ENCODE measurements at regions not wholly inside any gene's neighbourhood (a gene's known extent, or its start where the extent isn't known, plus 50 kb on each side); places are given as distances from the start of the nearest gene placed in this dataset.

DNA sequence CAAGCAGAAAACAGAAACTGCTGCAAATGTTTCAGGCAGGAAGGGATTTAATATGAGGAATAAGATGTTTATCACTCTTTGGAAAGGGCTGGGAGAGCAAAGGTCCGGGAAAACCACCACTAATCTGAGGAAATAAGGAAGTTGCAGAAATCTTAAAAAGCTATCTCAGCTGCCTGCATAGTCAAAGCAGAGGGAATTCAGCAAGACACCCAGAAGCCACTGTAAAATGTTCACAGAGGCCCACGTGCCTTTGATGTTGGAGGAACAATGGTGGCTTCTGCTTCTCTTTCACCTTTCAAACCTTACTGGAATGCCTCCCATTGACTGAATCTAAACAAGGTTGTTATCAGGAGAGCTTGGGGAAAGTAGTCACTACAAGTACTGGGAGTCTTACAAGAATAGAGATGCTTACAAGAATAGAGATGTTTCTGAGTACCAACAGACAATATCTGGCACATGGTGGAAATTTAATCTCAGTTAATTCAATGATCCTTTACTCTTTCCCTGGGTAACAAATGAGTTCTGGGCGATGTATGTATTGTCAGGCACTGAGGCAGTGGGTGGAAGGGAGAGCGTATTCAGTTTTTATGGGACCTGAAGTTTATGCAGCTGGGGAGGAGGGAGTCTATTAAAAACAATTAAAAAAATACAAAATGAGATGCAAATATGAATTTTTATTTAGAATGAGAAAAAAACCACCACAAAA lies 56.1 kb upstream of the MED13 start:
- no peaks in the 10 kb centered on the region for H3K9me3 Mint-ChIP-seq
- Histone ChIP-seq H3K9me2 (ENCODE audit: insufficient read depth) (no peaks in the 10 kb centered on the region), H3K4me1 (ENCODE audit: insufficient read depth) (no peaks in the 10 kb centered on the region), H3K79me2 (replicated peaks; ENCODE audit: insufficient read depth) (no peaks in the 10 kb centered on the region), H2AFZ (peak overlapping the region; percentile 79), H3F3A (replicated peaks; ENCODE audit: low read depth) (no peaks in the 10 kb centered on the region), H3K36me3 (ENCODE audit: insufficient read depth) (no peaks in the 10 kb centered on the region), H3K27me3 (ENCODE audit: insufficient read depth) (no peaks in the 10 kb centered on the region), H4K20me1 (replicated peaks; ENCODE audit: insufficient read depth) (no peaks in the 10 kb centered on the region), H3K4me2 (no peak overlapping the region), H3K27ac (ENCODE audit: low read depth) (no peak overlapping the region), H3K4me3 (no peak overlapping the region)
- ATAC-seq (peak; percentile 62), DNase-seq (ENCODE audit: low spot score) (peak; percentile 40)
- TF ChIP-seq, protein P1, sequence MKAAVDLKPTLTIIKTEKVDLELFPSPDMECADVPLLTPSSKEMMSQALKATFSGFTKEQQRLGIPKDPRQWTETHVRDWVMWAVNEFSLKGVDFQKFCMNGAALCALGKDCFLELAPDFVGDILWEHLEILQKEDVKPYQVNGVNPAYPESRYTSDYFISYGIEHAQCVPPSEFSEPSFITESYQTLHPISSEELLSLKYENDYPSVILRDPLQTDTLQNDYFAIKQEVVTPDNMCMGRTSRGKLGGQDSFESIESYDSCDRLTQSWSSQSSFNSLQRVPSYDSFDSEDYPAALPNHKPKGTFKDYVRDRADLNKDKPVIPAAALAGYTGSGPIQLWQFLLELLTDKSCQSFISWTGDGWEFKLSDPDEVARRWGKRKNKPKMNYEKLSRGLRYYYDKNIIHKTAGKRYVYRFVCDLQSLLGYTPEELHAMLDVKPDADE (IDR thresholded peaks at IDR 0.05), result no peak
- TF ChIP-seq NANOG (IDR thresholded peaks at IDR 0.05; ENCODE audit: borderline replicate concordance), result no peak
- no peak for TF ChIP-seq ZNF331 (CRISPR knock-in tag; IDR thresholded peaks at IDR 0.05; ENCODE audit: low read depth)
- TF ChIP-seq, protein P2, sequence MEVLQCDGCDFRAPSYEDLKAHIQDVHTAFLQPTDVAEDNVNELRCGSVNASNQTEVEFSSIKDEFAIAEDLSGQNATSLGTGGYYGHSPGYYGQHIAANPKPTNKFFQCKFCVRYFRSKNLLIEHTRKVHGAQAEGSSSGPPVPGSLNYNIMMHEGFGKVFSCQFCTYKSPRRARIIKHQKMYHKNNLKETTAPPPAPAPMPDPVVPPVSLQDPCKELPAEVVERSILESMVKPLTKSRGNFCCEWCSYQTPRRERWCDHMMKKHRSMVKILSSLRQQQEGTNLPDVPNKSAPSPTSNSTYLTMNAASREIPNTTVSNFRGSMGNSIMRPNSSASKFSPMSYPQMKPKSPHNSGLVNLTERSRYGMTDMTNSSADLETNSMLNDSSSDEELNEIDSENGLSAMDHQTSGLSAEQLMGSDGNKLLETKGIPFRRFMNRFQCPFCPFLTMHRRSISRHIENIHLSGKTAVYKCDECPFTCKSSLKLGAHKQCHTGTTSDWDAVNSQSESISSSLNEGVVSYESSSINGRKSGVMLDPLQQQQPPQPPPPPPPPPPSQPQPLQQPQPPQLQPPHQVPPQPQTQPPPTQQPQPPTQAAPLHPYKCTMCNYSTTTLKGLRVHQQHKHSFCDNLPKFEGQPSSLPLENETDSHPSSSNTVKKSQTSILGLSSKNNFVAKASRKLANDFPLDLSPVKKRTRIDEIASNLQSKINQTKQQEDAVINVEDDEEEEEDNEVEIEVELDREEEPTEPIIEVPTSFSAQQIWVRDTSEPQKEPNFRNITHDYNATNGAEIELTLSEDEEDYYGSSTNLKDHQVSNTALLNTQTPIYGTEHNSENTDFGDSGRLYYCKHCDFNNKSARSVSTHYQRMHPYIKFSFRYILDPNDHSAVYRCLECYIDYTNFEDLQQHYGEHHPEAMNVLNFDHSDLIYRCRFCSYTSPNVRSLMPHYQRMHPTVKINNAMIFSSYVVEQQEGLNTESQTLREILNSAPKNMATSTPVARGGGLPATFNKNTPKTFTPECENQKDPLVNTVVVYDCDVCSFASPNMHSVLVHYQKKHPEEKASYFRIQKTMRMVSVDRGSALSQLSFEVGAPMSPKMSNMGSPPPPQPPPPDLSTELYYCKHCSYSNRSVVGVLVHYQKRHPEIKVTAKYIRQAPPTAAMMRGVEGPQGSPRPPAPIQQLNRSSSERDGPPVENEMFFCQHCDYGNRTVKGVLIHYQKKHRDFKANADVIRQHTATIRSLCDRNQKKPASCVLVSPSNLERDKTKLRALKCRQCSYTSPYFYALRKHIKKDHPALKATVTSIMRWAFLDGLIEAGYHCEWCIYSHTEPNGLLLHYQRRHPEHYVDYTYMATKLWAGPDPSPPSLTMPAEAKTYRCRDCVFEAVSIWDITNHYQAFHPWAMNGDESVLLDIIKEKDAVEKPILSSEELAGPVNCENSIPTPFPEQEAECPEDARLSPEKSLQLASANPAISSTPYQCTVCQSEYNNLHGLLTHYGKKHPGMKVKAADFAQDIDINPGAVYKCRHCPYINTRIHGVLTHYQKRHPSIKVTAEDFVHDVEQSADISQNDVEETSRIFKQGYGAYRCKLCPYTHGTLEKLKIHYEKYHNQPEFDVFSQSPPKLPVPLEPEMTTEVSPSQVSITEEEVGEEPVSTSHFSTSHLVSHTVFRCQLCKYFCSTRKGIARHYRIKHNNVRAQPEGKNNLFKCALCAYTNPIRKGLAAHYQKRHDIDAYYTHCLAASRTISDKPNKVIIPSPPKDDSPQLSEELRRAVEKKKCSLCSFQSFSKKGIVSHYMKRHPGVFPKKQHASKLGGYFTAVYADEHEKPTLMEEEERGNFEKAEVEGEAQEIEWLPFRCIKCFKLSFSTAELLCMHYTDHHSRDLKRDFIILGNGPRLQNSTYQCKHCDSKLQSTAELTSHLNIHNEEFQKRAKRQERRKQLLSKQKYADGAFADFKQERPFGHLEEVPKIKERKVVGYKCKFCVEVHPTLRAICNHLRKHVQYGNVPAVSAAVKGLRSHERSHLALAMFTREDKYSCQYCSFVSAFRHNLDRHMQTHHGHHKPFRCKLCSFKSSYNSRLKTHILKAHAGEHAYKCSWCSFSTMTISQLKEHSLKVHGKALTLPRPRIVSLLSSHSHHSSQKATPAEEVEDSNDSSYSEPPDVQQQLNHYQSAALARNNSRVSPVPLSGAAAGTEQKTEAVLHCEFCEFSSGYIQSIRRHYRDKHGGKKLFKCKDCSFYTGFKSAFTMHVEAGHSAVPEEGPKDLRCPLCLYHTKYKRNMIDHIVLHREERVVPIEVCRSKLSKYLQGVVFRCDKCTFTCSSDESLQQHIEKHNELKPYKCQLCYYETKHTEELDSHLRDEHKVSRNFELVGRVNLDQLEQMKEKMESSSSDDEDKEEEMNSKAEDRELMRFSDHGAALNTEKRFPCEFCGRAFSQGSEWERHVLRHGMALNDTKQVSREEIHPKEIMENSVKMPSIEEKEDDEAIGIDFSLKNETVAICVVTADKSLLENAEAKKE (CRISPR knock-in tag; IDR thresholded peaks at IDR 0.05), result no peak
- TF ChIP-seq EZH2 (IDR thresholded peaks at IDR 0.05; ENCODE audit: low read depth, unreplicated experiment), result no peak
- no peak for TF ChIP-seq CREB1 (CRISPR knock-in tag; IDR thresholded peaks at IDR 0.05; ENCODE audit: low read depth)
- TF ChIP-seq EZH2phosphoT487 (IDR thresholded peaks at IDR 0.05; ENCODE audit: unreplicated experiment), result no peak
- no peak for TF ChIP-seq POLR2AphosphoS5 (IDR thresholded peaks at IDR 0.05; ENCODE audit: low read depth)
- TF ChIP-seq JUNB (IDR thresholded peaks at IDR 0.05; ENCODE audit: unreplicated experiment), result no peak
- TF ChIP-seq, protein P3, sequence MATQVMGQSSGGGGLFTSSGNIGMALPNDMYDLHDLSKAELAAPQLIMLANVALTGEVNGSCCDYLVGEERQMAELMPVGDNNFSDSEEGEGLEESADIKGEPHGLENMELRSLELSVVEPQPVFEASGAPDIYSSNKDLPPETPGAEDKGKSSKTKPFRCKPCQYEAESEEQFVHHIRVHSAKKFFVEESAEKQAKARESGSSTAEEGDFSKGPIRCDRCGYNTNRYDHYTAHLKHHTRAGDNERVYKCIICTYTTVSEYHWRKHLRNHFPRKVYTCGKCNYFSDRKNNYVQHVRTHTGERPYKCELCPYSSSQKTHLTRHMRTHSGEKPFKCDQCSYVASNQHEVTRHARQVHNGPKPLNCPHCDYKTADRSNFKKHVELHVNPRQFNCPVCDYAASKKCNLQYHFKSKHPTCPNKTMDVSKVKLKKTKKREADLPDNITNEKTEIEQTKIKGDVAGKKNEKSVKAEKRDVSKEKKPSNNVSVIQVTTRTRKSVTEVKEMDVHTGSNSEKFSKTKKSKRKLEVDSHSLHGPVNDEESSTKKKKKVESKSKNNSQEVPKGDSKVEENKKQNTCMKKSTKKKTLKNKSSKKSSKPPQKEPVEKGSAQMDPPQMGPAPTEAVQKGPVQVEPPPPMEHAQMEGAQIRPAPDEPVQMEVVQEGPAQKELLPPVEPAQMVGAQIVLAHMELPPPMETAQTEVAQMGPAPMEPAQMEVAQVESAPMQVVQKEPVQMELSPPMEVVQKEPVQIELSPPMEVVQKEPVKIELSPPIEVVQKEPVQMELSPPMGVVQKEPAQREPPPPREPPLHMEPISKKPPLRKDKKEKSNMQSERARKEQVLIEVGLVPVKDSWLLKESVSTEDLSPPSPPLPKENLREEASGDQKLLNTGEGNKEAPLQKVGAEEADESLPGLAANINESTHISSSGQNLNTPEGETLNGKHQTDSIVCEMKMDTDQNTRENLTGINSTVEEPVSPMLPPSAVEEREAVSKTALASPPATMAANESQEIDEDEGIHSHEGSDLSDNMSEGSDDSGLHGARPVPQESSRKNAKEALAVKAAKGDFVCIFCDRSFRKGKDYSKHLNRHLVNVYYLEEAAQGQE (IDR thresholded peaks at IDR 0.05; ENCODE audit: unreplicated experiment), result no peak
- TF ChIP-seq ZNF114 (CRISPR knock-in tag; IDR thresholded peaks at IDR 0.05), result no peak
- no peak overlapping the region for H3K27ac Mint-ChIP-seq
- H3K4me3 Mint-ChIP-seq, result no peak overlapping the region
- peaks cover 3% of the 10 kb centered on the region; the same call in 1 of the 3 replicates for H3K4me1 Mint-ChIP-seq
- no peaks in the 10 kb centered on the region for H3K36me3 Mint-ChIP-seq (ENCODE audit: low read depth)
- no peaks in the 10 kb centered on the region for H3K27me3 Mint-ChIP-seq (ENCODE audit: insufficient read depth, low read depth, poor library complexity)
